OCI-M2 (cell line): ENCODE measurements at regions not wholly inside any gene's neighbourhood (a gene's known extent, or its start where the extent isn't known, plus 50 kb on each side); places are given as distances from the start of the nearest gene placed in this dataset.
"Not testable (repeated sequence)": the region's sequence is repeated elsewhere in the genome, so short reads cannot be mapped to it uniquely, and the experiment has no call there.

ENCODE experiments used
- DNase-seq: peaks from one replicate; lab custom pipeline; 2025; ENCODE audit not compliant: unreplicated experiment; lab: John Stamatoyannopoulos, UW

- no peak for DNase-seq
Measured at GRCh38 chr1:61028136-61028535, 54.2 kb upstream of the NFIA start.

GRCh38 chr1:61018068-61018467, 64.3 kb upstream of the NFIA start:
- not testable (repeated sequence) for DNase-seq

GRCh38 chr1:61017651-61018050, 64.7 kb upstream of the NFIA start:
- no peak for DNase-seq

GRCh38 chr1:61013946-61014667, 68.3 kb upstream of the NFIA start:
- DNase-seq = no peak

- peak; percentile 41 for DNase-seq
Measured at GRCh38 chr1:61013189-61013945, 69.0 kb upstream of the NFIA start.

GRCh38 chr1:61012341-61012761, 70.0 kb upstream of the NFIA start:
- DNase-seq = no peak

- DNase-seq = no peak
Measured at GRCh38 chr1:61011561-61012263, 70.6 kb upstream of the NFIA start.

- no peak for DNase-seq
Measured at GRCh38 chr1:61007534-61008364, 74.6 kb upstream of the NFIA start.

- DNase-seq = no peak
Measured at GRCh38 chr1:61005614-61006580, 76.5 kb upstream of the NFIA start.

GRCh38 chr1:61004262-61005003, 77.9 kb upstream of the NFIA start:
- no peak for DNase-seq

GRCh38 chr1:61000327-61000726, 82.0 kb upstream of the NFIA start:
- DNase-seq = no peak

- DNase-seq = no peak
Measured at GRCh38 chr1:60998786-60999185, 83.6 kb upstream of the NFIA start.

GRCh38 chr1:60994828-60995492, 87.4 kb upstream of the NFIA start:
- DNase-seq = no peak

- DNase-seq = no peak
Measured at GRCh38 chr1:60994369-60994768, 88.0 kb upstream of the NFIA start.

GRCh38 chr1:60992165-60992564, 90.2 kb upstream of the NFIA start:
- DNase-seq = no peak

GRCh38 chr1:60990714-60991090, 91.7 kb upstream of the NFIA start:
- DNase-seq = no peak

GRCh38 chr1:60989749-60990713, 92.3 kb upstream of the NFIA start:
- DNase-seq = no peak

- no peak for DNase-seq
Measured at GRCh38 chr1:60988891-60989290, 93.5 kb upstream of the NFIA start.
